ENCODE measurements at regions not wholly inside any gene's neighbourhood (a gene's known extent, or its start where the extent isn't known, plus 50 kb on each side); places are given as distances from the start of the nearest gene placed in this dataset.

DNA sequence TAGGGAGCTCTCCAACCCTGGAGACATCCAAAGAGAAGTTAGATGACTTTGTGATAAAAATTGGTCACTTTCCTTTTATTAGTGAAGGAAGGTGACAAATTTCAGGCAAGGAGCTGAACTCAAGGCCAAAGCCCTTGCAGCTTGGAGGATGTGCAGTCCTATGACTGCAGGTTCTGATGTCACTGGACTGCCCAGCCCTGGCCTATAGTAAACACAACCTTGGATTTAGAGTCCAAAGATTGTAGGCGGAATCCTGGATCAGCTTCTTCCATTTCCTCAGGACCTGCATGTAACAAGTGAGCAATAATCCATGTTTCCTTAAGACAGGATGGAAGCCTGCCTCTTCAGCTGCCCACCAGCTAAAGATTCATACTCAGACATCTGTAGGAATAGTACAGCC lies 169.3 kb upstream of the ZC3H12A start:
- TF ChIP-seq, protein P1, sequence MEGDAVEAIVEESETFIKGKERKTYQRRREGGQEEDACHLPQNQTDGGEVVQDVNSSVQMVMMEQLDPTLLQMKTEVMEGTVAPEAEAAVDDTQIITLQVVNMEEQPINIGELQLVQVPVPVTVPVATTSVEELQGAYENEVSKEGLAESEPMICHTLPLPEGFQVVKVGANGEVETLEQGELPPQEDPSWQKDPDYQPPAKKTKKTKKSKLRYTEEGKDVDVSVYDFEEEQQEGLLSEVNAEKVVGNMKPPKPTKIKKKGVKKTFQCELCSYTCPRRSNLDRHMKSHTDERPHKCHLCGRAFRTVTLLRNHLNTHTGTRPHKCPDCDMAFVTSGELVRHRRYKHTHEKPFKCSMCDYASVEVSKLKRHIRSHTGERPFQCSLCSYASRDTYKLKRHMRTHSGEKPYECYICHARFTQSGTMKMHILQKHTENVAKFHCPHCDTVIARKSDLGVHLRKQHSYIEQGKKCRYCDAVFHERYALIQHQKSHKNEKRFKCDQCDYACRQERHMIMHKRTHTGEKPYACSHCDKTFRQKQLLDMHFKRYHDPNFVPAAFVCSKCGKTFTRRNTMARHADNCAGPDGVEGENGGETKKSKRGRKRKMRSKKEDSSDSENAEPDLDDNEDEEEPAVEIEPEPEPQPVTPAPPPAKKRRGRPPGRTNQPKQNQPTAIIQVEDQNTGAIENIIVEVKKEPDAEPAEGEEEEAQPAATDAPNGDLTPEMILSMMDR (IDR thresholded peaks at IDR 0.05), result no peak
- TF ChIP-seq EZH2 (IDR thresholded peaks at IDR 0.05; ENCODE audit: borderline replicate concordance, insufficient read depth, low read depth, low read length, poor library complexity, severe bottlenecking), result no peak
